ENCODE measurements at regions not wholly inside any gene's neighbourhood (a gene's known extent, or its start where the extent isn't known, plus 50 kb on each side); places are given as distances from the start of the nearest gene placed in this dataset.

DNA sequence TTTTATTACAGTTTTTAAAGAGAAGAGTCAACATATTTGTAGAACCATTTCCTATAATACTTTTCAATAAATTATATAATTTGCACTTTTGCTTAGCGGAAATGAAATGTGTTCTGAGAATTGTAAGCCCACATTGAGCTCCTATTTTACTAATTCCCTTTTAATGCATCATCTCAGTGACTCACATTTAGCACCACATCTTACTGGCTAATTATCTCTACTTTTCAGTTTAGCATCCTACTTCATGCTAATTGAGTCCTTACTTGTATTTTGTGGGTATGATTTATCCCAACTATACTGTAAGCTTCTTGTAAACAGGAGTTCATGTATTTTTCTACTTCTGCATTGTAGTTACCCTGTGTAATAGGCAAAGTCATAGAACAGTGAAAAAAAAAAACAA is 67.5 kb downstream of the TMX1 start:
- no peak for DNase-seq

DNA sequence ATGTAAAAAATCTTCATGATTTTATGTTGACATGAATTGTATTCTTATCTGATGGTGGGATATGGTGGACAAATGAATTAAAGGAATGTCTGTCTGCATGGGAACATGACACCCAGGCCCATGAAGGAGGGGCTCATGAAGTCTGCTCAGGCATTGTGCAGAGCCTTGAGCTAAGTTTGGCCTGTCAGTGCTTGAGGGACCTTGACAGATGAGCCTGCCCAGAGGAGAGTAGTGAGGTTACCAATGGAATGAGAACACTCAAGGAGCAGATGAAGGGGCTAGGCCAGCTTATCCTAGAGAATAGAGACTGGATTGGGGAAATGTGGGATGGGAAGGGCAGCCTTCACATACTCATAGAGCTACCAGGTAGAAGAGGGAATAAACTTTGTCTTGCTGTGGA is 68.8 kb downstream of the TMX1 start:
- DNase-seq = no peak

DNA sequence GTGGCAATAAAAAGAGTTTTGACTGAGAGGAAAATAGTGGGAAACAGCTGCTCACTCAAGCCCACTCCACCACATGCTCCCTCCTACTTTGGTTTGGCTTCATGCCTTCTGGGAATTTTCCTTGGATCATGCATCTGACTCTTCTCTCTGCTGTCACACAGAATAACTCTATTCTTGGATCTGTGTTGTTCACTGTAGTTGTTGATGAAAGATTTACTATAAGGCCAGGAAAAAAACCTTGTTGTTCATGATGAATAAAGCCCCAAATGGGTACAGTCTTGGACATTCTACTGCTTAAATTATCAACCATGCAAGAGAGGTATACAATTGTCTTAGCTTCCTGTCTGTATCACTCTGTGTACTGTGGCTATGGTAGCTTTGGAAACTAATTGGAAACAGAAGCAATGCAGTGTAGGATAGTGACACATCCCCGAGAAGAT is 70.5 kb downstream of the TMX1 start:
- no peak for DNase-seq

DNA sequence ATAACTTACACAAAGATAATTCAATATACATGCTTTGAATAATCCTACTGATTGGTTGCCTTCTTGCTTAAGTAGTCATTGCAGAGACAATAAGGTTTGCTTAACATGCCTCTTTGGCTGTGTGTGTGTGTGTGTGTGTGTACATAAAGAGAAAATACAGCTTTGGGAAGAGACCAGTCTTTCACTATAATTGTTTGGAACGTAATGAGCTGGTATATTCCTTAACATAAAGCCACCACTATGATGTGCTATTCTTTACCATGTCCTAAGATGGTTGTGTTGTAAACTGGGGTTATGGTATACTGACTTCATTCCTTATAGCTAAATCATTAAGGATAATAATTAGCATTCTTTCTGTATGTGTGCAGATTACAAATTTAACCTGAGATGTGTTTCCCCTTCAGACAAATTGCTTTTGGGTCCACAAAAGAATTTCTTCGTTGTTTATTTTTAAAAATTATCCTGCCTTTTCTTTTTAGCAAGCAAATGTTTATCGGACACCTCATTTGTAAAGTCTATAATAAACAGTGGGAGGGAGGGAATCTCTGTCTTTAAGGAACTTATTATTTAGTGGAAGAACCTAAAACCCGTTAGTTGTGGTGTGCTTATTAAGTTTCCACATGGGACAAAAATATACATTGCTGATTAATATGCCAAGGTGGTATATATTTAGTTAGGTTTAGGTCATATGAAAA is 74.4 kb downstream of the TMX1 start:
- DNase-seq = no peak

DNA sequence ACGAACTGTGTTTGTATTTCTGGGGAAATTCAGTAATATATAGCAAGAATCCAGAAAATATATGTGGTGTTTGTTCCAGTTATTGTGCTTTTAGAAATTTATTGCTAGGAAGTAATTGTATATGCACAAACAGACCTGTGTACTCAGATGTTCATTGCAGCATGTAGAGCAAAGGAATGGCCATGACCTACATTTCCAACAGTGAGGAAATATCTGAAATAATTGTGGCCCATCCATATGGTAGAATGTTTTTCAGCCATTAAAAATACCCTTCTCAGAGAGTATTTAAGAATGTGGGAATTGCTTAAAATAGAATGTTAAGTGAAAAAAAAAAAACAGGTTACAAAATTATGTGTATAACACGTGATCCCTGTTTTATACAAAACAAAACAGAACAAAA is 77.3 kb downstream of the TMX1 start:
- DNase-seq = no peak

DNA sequence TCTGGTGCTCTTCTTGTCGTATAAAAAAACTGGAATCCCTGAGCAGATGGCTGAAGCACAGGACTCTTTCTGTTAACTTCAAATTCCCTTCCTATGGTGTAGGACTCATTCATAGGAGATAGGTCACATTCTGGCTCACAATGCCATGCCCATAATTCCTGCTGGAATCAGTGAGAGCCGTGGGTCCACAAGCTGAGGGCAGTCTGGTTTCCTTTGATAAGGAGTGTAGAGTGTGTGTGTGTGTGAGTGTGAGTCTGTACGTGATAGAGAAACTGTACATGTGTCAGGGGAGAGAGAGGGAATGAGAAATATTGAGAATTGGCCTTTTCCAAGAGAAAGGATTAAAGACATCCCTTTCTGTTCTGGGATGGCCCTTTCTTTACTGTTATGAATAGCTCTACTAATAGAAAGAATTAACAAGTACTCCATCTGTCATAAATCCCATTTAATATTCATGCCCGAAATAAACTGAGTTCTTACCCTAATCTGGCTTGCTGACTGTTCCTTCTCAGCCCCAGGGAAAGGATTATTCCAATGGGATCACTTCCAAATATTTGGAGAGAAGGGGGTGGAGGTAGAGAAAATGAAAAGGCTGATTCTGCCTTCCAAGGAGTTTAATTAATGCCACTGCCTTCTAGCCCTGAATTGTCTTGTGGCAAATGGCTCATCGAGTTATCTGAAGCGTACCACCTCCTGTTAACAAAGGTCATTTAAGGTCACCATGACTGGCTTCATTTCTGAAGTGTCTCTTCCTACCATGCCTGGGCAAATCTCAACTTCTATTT is 79.0 kb downstream of the TMX1 start:
- DNase-seq = no peak

DNA sequence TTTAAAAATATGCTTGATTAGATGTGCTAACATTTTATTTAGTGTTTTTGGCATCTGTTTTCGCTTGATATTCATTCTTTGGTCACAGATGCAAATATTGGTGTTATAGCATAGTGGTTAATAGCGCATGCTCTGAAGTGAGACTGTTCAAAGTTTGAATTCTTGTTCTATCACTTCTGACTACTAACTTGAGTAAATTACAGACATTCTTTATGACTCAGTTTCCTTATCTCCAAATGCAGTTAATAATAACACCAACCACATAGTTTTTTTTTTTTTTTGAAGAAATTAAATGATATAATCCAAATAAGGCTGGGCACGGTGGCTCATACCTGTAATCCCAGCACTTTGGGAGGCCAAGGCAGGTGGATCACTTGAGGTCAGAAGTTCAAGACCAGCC is 81.0 kb downstream of the TMX1 start:
- DNase-seq = no peak

DNA sequence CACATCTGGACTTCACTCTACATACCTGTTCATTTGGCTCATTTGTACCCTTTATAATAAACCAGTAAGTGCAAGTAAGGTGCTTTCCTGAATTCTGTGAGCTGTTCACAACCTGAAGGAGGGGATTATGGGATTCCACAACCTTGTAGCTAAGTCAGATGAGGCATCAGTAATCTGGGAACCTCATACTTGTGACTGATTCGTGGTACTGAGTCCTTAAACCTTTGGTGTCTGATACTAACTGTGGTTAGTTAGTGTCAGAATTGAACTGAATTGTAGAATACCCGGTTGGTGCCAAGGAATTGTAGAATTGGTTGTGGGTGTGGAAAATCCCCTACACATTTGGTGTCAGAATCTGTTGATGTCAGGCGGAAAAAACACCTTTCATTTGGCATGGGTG is 83.4 kb downstream of the TMX1 start:
- no peak for DNase-seq

DNA sequence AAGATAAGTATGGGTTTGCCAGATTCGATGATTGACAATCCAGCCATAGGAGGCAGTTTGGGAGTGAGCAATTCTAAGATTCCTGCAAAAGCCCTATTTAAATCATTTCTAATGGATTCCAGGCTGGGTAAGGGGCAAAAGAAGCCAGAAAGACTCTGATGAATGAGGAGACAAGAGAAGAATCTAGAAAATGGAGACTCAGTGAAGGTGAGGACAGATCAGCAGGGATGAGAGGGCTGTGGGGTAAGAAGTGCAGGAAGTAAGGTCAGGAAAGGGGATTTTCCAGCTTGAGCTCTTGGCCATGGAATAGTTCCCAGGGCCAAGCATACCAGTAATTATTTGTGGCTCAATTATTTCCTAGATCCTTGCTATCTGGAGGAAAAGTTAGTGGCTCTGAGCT is 87.3 kb downstream of the TMX1 start:
- no peak for DNase-seq

DNA sequence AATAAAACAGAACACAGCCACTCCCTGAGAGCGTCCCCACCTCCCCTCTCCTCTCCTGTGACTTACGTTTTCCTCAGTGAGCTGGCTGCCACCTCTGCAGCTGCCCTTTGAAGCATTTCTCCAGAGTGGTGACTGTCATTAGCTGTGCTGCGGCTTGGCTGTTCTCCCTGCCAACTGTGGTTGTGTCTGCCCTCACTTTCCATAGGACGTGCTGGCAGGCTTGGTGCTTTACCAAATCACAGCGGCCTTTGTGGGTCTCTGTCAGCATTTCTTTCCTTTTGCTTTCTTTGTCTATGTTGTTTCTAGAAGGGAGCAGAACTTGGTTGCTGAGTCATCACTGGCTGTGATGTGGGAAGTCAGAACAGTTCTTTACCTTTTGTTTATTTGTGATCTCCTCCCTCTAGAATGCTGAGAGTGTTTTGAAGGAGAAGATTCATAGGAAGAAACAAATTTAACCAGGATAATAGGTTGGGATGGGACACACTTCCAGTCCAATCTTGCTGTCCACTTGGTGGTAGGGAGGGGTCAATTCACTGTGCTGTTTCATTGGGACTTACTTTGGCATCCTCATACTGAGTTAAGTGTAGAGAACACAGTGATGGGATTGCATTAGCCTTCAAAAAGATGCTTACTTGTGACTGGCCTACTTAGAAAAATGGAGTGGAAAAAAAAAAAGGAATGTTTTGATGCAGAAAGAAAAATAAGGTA is 88.2 kb downstream of the TMX1 start:
- no peak for DNase-seq

DNA sequence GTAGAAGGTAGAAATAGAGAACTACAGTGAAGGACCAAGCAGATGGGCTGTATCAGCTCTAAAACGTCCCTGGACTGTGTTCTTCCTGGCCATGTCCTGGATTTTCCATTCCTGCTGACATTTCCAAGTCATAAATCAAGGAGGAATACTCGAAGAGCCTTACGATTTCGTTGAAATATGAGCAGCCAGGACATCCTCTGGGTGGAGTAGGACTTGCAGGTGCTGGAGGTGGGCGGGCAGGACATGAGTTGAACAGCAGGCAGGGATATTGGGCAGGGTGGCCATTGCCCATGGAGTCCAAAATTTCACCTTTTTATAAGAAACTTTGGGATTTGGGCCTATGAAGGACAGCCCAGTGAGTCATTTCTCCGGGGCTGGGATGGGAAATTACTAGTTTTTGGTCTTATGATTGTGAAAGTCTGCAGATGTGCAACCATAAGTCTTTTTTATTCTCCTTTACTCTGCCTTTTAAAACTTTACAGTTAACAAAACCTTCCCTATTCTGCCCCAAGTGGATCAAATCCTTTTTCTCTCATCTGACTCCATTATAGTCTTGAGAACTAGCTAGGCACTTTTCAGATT is 88.8 kb downstream of the TMX1 start:
- DNase-seq = no peak

DNA sequence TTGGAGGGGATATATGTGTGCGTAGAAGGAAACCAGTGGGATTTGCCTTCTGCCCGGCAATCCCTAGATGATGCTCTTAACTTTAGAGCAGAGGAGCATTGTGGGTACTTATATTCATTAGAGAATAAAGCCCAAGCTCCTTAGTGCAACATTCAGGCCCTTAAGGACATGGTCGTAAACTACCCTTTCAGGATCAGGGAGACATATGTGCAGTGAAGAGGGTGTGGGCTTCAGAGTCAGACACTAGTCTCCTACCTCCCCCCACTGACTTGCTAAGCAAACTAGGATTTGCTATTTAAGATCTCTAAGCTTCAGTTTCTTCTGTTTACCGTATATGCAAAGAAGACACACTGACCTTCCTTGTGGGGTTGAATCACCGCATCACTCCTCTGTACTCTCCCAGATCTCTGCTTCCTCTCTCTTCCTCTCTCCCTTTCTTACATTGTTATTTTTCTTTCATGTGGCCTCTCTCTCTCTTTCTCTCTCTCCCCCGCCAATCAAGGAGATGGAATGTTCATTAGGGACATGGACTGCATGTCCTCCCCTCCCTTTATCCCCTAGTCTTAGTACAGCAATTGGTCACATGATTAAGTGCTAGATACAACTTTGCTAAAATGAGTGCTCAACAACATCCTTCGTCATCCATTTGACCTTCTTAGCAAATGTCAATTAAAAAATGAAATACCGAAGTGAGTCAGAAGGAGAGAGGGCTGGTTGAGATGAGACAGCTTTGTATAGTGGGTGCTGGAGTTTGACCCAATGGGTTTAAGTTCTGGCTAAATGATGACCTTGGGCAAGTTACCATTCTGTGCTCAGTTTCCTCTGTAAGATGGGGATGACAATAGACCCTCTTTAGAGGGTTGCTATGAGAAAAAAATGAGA is 91.7 kb downstream of the TMX1 start:
- no peak for DNase-seq

DNA sequence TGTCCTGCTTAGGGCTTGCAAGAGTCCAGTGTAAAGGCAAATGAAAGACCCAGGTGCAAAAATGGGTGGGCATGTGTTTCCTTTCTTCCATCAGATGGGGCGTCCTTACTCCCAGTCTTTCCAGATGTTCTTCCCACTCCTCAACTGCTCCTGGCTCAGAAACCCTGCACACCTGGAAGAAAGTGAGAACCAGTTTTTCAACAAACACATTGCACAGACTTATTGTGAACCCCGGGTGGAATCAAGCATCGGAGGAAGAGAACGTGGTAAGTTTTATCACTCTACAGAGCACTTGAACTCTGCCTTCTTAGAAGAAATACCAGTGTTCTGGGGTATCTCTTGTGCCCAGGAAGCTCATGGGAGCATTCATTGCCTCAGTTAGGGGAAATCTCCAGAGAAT is 93.3 kb downstream of the TMX1 start:
- DNase-seq = no peak

DNA sequence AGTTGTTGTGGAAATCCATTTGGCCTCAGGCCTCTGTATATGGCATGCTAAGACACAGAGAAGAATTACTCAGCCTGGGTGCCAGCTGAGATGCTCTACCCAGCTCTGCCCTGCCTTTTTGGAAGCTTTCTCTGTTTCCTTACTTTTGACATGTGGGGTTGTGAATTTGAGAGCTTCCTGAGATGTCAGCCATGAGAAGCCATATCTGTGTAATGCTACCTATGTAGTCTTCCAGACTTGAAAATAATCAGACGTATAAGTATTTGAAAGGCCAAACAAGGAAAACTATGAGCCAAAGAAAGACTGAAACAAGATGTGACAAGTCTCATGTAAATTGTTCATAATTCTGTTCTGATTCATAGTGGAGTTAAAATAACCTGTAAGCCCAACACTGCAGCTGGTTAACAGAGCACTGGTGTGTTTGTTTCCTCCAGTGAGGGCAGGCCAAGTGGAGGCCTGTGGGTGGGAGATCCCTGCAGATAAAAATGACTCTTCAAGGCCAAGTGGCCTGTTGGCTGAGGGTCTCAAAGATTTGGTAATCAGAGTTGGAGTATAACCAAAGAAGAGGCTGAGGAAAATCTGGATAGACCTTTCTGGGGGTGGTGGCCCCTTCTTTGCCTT is 94.0 kb downstream of the TMX1 start:
- no peak for DNase-seq

DNA sequence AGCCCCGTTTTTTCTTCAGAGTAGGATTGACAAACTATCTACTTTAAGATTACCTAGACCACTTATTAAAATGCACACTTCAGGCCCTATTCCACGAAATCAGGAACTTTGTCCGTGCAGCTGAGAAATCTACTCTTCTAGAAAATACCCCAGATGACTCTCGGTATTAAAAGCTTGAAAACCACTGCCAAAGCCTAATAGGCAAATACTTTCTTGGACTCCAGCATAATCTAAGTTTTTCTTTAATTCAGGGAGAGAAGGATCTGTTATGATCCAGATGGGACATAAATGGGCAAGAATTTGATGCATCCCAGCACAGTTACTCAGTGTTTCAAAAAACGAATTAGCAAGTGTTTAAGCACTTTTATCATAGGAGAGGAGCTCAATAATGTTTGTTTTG is 94.5 kb downstream of the TMX1 start:
- no peak for DNase-seq

DNA sequence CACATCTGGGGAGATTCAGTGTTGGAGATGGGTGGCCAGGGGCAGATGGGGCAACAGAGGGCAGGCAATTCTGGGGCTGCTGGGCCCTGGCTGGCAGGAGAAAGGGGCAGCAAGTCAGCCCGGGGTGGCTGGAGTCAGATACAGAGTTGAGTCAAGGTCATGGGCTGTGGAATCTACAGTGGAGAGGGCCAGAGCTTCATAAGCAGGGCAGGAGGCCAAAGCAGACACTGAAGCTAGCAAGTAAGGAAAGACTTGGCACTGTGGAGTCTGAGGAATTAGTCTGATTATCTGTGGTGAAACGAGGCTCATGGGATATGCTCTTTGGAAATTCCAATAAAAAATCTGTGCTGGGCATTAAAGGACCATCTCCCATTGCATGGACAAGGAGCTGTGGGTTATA is 95.5 kb downstream of the TMX1 start:
- no peak for DNase-seq

DNA sequence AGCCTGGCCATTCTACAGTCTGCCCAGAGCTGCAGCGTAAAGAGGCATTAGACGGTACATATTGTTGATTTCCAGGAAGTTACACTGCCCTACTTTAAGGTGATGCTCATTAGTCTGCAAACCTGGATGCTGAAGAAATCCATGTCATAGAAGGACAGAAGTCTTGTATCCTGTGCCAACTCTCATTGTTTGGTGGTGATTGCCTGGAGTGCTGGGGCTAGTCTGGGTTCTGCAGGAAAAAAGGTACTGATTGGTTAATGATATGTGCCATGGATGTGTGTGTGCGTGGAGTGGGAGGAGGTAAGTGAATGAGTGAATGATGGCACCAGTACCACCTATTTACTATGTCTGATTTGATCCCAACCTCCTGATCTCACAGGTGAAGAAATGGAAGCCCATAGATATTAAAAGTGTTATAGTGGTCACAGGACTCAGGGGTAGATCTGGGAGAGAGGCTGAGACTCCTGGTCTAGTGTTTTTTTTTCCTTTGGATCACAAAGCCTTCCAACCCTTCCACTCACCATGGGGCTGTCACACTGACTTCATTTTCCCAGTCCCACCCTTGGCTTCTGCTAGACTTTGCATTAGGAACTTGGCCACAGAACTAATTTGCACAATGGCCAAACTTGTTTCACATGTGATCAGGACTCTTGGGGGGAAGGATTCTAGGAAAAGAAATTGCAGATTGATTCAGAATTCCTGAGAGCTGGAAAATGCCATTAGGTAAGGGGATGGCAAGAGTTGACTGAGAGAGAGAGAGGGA is 96.1 kb downstream of the TMX1 start:
- DNase-seq = no peak

DNA sequence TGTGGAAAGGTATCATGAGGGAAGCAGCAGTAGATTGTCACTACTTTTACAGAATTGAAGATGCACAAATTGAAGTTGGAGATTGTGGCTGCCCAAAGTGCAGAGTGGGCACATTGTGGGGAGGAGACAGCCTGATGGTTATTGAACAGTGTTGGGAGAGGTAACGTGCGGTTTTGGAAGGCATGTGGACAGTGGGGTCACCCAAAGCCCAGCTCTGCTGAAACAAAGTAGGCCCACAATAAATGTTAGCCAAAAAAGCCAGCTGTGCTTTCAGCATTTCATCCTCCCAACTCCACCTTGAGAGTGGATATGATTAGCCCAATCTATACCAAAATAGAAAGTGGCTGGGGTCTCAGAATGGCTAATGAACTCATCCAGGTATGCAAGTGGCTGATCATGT is 96.7 kb downstream of the TMX1 start:
- DNase-seq = no peak

DNA sequence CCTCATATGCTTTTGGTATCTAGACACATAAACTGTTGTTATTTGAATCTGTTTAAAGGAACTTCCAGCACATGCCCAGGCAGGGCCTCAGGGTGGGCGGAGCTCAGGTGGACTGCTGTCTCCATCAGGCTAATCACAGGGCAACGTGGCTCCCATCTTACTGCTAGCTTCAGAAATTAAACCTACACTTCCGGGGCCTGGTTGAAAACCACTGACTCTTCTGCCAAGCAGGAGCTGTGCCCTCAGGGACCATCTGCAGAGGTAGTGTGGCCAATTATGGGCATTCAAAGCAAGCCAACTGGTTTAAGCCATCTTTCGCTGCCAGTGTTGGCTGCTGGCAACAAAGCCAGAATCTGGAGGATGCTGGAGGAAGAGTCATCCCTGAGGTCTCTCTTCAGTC is 97.5 kb downstream of the TMX1 start:
- no peak for DNase-seq

DNA sequence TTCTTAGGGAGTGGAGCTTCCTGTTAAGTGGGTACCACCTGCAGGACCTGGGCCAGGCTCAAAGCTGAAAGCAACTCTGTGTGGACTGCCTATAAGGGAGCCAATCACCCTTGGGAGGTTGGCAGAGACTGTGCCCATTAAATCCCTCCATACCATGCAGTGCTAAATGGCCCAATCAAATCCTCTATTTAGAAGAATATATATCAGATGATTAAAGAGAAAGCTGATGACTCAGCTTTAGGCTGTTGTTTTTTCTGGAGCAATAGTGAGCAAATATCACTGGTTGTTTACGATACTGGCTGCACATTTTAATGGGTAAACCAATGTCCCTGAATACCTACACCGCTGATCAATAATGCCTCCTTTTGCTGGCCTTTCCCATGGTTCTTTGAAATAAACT is 101.3 kb downstream of the TMX1 start:
- DNase-seq = no peak

DNA sequence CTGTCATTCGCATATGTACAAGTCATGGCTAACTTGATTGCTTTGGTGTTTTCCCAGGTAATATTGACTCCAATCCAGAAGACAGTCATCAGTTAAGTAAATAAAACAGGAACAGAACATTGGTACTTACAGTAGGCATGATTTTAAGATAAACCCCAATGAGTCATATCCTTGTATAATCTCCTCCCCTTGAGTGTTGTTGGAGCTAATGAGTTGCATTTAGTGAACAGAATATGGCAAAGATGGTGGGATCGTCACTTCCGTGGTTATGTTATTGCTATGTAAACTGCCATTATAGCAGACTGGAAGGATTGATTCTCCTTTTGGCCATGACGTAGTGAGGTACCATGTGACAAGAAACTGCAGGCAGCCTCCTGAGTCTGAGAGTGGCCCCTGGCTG is 102.2 kb downstream of the TMX1 start:
- DNase-seq = no peak
